NCI-H2227 treated with DMSO at 0.1 percent for 48 hours (cell line): ENCODE measurements at regions not wholly inside any gene's neighbourhood (a gene's known extent, or its start where the extent isn't known, plus 50 kb on each side); places are given as distances from the start of the nearest gene placed in this dataset.

Experiments used
- DNase-seq: peaks from one replicate; lab custom pipeline; 2025; lab: John Stamatoyannopoulos, UW

- DNase-seq: no peak
These were observed 90.1 kb upstream of the PREP start for GRCh38 chr6:105492706-105493673.

- DNase-seq: no peak
These were observed 86.3 kb upstream of the PREP start for GRCh38 chr6:105489216-105489530.

- DNase-seq: no peak
These were observed 85.8 kb upstream of the PREP start for GRCh38 chr6:105488516-105489215.

DNA sequence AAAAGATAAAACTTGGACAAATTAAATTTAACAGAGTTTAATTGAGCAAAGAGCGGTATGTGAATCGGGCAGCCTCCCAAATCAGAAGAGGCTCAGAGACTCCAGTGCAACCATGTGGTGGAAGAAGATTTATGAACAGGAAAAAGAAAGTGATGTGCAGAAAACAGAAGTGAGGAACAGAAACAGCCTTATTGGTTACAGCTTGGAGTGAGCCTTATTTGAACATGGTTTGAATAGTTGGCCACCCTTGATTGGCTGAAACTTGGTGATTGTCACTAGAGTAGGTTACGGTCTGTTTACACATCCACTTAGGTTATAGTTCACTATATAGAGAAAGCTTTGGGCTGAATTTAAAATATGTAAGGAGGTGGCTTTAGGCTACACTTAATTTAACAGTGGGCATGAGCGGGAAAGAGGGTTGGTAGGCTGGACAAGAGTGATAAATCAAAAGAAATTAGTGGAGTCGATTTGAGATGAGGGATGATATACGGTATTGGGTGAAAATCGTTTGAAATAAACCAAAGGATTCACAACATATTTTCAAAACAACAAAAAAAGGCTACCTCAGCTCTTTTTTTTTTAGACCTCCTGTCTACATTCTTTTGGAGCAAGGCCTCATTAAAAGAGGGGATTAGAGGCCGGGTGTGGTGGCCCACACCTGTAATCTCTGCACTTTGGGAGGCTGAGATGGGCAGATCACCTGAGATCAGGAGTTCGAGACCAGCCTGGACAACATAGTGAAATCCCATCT, 84.3 kb upstream of the PREP start:
- DNase-seq: no peak

- DNase-seq: no peak
These were observed 82.6 kb upstream of the PREP start for GRCh38 chr6:105485456-105485855.

GRCh38 chr6:105484238-105485161, 81.6 kb upstream of the PREP start:
- peak; percentile 37 for DNase-seq

GRCh38 chr6:105483492-105483891, 80.6 kb upstream of the PREP start:
- no peak for DNase-seq

DNA sequence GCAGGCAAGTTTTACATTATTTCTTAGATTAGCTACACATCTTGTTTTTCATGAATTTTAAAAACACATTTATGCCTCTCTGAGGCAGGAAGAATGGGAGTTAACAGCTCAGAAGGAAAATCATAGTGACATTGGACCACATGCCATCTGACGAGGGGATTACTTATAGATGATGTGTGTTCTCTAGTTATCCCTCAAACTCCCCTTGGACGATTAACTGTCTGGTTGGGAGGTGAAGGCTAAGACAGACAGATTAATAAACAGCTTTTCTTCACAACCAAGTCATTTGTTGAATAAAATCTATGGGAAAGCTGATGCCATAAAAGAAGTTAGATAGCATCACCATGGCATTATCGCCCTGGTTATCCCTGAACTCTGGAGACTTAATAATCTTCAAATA, 80.0 kb upstream of the PREP start:
- DNase-seq: no peak

- peak; percentile 32 for DNase-seq
These were observed 79.5 kb upstream of the PREP start for GRCh38 chr6:105482227-105482844.

DNA sequence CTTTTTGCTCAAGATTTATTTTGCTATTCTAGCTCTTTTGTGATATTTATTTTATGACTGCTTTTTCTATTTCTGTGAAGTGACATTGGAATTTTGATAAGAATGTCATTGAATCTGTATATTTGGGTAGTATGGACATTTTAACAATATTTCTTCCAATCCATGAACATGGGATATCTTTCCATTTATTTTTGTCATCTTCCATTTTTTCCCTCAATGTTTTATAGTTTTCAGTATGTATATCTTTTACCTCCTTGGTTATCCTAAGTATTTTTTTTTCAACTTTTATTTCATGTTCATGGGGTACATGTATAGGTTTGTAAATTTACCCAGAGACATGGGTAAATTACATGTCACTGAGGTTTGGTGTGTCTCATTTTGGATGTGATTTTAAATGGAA, 74.1 kb upstream of the PREP start:
- DNase-seq: no peak

- DNase-seq: no peak
These were observed 71.4 kb upstream of the PREP start for GRCh38 chr6:105474234-105474633.

DNA sequence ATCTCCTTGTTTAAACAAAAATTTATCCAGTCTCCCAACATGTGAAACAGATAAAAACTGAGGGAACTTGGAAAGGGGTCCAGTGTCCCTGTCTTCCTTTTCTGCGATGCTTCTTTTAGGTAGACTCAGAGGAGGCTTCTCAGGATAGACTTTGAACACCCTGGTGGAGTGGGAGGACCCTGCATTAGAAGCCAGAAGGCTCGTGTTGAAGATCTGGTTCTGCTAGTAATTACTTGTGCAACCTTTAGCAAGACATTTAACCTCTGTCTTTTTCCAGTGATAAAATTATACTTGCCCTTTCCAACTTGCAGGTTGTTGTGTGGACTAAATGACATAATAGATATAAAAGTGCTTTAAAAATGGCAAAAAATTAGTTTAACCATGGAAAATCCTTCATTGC, 67.1 kb upstream of the PREP start:
- no peak for DNase-seq

DNA sequence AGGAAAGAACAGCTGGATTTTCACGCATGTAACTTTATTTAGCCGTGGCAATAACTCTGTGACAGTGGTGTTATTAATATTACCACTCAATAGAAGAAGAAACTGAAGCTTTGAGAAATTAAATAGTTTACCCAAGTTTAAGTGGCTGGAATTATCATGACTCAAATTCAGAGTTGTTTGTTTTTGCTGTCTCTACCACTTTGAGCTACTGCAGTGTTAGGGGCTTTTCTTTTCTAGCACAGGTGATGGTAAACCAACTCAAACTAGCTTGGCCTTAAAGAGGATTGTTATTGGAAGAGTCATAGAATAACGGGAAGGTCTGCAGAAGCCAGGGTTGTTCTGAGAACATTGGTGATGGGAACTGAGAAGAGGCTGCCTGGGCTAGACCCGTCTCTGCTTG, 66.0 kb upstream of the PREP start:
- no peak for DNase-seq

DNA sequence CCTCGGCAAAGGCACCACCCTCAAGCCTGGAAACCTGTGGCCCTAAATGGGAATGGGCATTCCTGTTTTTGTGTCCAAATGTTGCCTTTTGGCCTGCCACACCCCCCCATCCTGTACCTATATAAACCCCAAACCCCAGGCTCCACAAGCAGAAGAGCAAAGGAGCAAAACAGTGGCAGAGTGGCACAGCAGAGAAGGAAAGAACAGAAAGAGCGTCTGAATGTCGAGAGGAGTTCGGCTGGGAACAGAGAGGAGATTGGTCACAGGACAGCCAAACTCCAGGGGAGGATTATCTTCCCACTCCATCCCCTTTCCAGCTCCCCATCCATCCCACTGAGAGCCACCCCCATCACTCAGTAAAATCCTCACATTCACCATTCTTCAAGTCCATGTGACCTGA, 58.0 kb upstream of the PREP start:
- no peak for DNase-seq

DNA sequence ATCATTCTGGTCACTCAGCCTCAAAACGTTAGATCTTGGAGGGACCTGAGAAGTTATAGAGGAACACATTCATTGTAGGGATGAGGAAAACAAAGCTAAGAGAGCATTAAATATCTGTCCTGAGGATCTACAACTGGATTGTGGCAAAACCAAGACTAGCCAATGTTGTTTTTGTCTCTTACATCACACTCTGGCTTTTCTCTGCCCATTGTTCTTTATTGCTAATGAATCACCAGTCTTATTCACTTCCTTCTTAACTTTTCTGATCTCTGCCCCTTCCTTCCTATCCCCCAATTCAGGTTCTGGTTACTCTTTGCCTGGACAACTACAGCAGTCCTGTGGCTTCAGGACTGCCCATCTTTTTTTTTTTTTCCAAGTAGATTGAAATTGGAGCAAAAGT, 57.0 kb upstream of the PREP start:
- no peak for DNase-seq

- DNase-seq: no peak
These were observed 56.2 kb upstream of the PREP start for GRCh38 chr6:105459049-105459448.

DNA sequence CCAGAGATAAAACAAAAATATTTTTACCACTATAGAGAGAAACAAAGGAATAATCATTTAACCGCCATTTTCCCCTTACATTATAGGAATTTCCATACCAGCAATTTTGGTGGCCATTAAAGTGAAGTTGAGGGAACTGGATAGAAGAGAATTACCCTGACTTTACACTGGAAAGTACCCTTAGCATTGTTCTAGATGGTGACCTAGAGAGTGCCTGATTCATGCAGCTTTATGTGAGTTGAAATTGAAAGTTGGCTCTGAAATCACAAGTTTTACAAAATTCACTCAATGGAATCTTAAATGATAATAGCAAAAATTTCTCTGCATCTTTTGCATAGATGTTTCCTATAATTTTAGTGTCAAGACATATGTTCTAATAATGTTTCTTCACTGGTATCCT, 55.7 kb upstream of the PREP start:
- DNase-seq: no peak

DNA sequence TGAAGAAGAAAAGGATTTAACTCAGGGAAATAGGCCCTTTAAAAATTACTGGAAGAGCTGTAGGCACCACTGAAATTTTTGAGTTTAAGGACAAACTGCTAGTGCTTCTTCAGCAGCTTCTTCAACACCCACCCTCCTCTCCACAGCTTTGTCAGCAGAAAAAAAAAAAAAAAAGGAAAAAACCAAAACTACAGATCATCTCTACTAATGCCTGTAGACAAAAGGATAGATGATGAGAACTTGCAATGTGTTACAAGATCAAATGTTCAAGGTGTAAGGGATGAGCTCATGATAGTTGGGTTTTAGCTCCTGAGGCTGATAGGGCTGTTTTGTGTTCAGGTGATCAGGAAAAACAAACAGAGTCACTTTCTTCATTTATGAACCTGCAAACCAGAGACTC, 55.2 kb upstream of the PREP start:
- no peak for DNase-seq

DNA sequence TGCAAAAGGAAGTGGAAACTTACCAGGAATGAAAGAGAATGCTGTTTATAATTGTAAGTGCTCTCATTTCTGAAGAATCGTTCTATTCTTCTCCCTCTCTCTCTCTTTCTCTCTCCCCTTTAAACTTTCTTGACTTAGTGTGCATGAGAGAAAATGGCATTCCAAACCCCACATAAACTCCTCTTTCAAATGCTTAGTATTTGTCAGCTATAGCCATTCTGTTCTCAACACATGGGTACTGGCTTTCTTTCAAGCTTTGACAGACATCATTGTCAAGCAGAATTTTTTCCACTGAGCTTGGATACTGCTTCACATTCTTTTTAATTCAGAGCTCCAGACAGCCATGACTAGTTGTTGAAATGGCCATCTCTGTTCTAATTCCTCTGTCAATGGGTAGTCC, 51.1 kb upstream of the PREP start:
- DNase-seq: no peak

DNA sequence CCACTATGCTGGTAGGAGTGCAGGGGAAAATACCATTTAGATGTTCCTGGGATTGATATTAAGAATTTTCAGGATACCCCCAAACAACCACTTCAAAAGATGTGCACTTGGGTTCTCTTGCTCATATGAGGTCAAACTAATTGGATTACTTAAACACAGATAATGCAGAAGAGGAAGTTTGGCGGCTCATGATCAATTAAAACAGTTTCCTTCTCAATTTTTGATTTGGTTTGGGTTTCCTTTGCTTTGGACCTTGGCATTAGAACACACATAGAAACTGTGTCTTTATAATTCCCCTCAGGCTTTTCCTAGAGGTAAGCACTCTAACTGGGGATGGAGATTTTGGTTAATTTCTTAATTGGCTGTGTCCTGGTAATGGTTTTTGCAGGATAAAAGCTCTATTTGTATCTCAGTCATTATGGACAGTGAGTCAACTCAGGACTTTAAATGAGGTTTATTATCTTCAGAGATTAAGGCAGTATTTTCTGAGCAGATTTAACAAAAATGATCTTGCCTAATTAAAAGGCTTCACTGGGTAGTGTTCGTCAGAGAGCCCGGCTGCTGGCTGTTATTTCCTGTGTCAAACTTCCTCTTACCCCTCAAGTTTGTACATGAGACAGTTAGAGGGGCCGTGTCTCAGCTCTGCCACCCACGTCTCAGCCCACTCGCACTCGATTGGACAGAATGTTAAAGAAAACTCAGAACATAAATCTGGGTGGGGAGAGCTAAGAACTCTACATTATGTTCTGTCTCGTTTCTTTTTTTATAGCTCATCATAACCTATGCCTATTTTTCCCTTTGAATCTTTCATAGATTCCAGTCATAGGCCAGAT, 50.3 kb upstream of the PREP start:
- DNase-seq: no peak
